SU-DHL-6 (cell line): ENCODE measurements at regions not wholly inside any gene's neighbourhood (a gene's known extent, or its start where the extent isn't known, plus 50 kb on each side); places are given as distances from the start of the nearest gene placed in this dataset.

Source experiments
- EZH2phosphoT487 ChIP-seq: fragments of 200-600 bp; sonication (generic), shearing (Covaris generic); conservative IDR thresholded peaks from 2 replicates; pipeline ENCODE4 v1.6.1; 2018; ENCODE audit warnings: mild to moderate bottlenecking, antibody characterized with exemption, low read length, moderate library complexity, mixed read lengths
- TF ChIP-seq, protein P1 (sequence below): fragments of 200-600 bp; sonication (generic); IDR thresholded peaks from one replicate; pipeline ENCODE4 v1.5.1; 2017; ENCODE audit warnings: antibody characterized with exemption, mild to moderate bottlenecking, low read length, moderate library complexity; ENCODE audit not compliant: insufficient read depth, poor library complexity, severe bottlenecking

DNA sequence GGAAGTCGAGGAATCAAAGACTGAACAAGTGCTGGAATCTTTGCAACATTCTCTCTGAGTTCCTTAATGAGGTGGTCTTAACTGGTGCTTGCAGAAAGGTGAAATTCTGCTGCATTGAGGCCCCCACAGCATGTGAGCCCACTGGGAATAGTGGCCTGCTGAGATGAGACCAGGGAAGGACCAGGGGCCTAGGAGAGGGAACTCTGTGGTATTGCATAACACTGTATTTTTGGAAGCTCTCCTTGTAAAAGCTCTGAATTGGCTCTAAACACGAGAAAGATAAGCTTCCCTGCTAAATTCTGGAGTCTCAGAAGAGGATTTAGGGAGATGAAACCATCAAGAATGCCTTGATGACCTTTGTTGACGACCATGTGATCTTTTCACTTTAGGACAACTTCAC lies 100.4 kb upstream of the TSC22D1 start:
- TF ChIP-seq, protein P1, sequence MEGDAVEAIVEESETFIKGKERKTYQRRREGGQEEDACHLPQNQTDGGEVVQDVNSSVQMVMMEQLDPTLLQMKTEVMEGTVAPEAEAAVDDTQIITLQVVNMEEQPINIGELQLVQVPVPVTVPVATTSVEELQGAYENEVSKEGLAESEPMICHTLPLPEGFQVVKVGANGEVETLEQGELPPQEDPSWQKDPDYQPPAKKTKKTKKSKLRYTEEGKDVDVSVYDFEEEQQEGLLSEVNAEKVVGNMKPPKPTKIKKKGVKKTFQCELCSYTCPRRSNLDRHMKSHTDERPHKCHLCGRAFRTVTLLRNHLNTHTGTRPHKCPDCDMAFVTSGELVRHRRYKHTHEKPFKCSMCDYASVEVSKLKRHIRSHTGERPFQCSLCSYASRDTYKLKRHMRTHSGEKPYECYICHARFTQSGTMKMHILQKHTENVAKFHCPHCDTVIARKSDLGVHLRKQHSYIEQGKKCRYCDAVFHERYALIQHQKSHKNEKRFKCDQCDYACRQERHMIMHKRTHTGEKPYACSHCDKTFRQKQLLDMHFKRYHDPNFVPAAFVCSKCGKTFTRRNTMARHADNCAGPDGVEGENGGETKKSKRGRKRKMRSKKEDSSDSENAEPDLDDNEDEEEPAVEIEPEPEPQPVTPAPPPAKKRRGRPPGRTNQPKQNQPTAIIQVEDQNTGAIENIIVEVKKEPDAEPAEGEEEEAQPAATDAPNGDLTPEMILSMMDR: no peak
- no peak for TF ChIP-seq EZH2phosphoT487
